Fibroblast of skin of left quadriceps (primary cell): ENCODE measurements at regions not wholly inside any gene's neighbourhood (a gene's known extent, or its start where the extent isn't known, plus 50 kb on each side); places are given as distances from the start of the nearest gene placed in this dataset.
"Not testable (repeated sequence)": the region's sequence is repeated elsewhere in the genome, so short reads cannot be mapped to it uniquely, and the experiment has no call there.

Experiments
- DNase-seq, 2 experiments: peaks; one replicate each; pipeline ENCODE4 v3.0.0-alpha.2; 2013; ENCODE audit warnings: low read depth in 2 of 2

DNA sequence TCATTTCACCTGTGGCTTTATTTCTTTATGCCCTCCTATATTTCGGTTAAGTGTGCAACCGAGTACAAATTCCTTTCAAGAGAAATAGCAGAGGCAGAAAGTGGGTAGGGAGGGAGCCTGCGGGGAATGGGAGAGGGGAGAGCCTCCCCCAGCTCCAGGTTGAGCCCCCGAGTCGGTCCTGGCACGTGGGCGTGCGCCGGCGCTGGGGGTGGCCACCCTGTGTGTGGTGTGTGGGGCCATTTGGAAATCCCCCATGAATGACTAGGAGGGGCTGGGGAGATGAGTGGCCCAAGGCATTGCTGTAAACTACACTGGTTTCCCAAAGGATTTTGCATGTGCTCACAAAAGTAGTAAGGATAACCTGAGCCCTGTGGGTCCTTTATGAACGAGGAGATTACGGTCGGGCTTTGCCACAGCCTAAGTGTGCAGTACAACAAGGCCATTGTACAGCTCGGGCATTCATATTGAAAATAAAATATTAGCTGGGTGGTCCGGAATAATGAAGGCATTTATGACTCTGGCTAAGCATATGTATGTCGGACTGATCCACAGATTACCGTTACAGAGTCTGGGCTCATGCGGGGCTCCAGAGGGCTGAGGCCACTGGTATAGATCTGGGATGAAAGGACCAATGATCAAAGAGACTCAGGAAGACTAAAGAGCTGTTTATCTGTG, 84.5 kb upstream of the RALGAPA2 start:
- no peak for DNase-seq

- DNase-seq: no peak
Measured at GRCh38 chr20:20795721-20796120, 83.3 kb upstream of the RALGAPA2 start.

DNA sequence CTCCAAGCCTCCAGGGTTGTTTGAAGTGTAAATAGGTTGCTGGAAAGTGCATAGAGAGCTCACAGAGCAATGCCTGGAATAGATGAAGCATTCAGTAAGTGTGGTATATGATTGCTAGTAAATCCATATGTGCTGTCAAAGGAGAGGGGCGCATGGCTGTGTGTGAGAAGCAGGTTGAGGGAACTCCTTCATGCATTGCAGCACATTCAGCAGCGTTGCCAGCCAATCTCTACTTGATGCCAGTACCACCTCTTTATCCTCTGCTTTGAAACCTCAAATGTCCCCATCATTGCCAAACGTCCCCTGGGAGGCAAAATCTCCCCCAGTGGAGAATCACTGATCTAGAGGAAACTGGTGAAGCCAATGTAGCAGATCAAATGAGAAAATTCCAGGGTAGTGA, 82.7 kb upstream of the RALGAPA2 start:
- DNase-seq: no peak

- no peak for DNase-seq
Measured at GRCh38 chr20:20793591-20793990, 81.1 kb upstream of the RALGAPA2 start.

GRCh38 chr20:20791664-20792568, 79.5 kb upstream of the RALGAPA2 start:
- no peak for DNase-seq

- no peak for DNase-seq
Measured at GRCh38 chr20:20788308-20788707, 75.9 kb upstream of the RALGAPA2 start.

DNA sequence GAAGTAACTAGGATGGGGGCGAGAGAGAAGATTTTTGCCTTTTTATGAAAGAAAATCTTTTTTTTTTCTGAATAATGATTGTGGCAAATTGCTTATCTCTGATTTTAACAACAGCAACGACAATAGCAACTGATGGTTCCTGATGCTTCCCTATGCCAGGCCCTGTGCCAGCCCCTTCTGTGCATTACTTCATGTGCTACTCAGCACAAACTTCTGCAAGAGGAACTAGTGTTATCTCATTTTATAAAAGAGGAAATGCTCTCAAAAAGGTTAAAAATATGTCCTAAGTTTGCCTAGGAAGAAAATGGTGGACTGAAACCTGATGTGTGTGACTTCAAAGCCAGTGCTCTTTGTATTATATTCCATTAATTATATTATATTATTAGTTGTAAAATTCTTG, 74.0 kb upstream of the RALGAPA2 start:
- no peak for DNase-seq

DNA sequence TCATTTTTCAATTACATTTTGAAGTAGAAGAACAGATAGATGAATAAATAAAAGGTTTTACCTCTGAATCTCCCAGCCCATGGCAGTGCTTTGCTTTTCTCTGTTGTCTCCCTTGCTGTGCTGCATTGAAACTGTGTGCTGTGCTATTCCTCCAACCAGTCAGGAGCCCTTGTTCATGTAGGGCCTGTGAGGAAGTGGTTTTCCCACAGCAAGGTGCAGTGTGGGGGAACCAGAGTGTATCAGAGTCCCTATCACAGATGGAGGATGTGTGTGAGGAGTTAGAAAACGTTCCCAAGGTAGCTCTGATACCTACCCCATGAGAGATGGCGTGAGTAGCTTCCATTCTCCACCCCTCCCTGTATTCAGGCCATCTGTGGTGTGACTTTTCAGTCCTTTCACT, 72.8 kb upstream of the RALGAPA2 start:
- no peak for DNase-seq

- DNase-seq: not testable (repeated sequence)
Measured at GRCh38 chr20:20784450-20784849, 72.0 kb upstream of the RALGAPA2 start.

GRCh38 chr20:20783450-20783849, 71.0 kb upstream of the RALGAPA2 start:
- DNase-seq: no peak

DNA sequence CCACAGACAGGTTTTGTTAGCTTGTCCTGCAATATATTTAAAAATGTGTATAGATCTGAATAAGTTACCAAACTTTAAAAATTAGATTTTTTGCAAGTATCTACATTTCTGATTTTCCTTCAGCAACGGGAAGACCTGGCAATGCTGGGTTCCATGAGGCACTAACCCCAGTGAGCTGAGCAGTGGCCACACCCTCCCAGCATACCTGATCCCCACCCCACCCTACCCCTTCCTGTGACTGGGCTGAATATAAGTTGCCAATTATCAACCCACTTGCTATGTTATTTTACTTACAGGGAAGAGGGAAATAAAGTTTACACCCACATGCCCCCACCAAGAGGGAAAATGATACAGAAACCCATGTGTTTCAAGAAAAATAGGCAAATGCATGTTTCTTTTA, 70.3 kb upstream of the RALGAPA2 start:
- no peak for DNase-seq

DNA sequence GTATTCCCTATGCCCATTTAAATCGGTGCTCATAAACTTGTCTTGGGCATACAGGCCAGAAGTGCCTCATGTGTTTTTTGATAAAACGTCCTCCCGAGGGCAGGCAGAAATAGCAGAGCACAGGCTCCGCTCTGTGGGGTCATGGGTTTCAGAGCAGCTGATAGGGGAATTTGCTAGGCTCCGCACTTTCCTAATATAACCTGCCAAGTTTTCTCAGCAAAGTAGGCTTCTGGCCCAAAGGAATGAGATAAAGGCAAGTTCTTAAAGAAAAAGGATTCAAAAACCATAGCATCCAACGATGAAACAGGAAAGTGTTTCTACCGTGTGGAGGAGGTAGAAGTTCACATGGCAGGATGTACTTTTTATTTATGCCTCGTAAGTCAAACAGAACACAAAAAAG, 69.8 kb upstream of the RALGAPA2 start:
- DNase-seq: no peak

DNA sequence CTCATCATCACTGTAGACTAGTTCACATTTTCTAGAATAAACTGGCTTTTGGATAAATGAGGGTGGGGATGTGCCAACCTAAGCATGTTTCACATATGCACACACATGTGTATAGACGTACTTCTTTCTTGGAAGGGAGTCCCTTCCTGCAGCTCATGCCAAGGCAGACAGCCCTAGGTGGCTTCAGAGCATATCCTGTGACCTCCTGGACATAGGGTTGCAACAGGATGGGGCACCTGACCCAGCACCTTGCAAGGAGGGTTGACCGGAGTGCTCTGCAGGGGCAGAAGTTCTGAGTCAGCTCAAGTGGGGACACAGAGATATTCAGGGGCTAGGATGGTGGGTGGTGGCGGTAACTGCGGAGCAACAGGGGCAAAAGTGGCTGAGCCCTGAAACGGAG, 68.6 kb upstream of the RALGAPA2 start:
- DNase-seq: no peak

DNA sequence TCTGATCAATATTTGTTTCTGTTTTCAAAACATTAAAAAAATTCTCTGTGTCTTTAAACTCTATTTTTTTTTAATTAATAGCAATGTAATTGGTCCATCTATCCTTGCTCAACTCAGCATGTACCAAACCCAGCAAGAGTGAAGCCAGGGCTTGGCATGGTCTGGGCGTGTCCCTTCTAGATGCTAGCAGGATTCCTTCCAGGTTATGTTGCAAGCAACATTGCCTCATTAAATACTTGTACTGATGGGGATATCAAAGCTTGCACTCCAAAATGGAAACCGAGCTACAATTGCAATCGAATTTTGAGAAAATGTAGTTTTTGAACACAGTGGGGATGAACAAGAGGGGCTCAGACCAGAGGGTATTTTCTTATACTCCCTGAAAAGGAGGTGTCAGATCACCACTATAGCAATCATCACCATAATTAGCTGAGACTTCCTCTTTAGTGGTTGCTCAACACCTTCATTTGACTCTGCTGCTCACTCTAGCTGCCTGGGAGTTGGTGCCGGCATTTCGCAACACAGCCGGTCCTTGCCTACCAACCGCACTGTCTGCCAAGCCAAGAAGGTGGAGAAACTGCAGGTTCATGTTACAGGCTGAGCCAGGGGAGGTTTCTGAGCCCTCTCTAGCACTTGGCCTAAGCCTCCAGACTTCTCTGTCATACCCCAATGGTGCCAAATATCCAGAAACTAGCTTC, 67.8 kb upstream of the RALGAPA2 start:
- no peak for DNase-seq

DNA sequence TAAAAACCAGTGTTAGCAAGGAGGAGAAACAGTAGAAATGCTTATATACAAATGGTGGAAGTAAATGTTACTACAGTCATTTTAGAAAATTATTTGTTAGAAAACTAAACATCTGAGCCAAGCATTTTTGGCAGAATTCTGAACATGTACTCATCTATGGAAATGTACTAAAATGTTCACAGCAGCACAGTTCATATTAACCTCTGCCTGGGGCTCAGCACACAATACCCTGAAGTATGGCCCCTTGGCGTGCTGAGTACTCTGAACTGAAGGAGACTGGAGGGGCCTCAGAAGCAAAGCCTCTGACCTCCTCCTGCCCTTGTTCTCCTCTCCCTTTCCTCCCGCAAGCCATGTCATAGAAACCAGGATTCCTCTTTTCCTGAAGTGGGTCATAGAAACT, 66.2 kb upstream of the RALGAPA2 start:
- DNase-seq: no peak

DNA sequence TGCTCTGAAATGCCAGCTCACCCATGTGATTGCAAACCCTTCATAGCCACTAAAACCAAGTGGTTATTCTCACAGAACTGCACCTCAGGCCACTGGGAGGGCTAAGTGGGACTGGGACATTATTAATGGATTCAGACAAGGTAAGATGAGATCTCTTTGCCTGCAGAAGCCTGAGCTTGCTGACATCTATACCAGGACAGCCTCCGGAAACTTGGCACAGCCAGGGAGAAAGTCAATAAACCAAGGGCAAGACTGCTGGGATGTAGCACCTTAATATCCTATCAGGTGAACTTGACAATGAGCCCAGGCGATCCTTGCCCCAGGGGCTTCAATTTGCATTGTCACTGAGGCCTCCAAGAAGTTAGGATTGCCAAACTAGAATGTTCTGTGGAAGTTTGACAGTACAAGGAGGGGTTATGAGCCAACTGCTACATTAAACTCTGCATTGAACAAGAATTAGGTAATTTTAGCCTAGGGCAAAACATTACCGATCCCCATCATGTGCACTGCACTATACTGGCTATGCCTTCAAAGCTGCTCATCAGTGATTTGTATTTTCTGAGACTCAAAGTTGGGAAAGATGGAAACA, 60.1 kb upstream of the RALGAPA2 start:
- DNase-seq: no peak

DNA sequence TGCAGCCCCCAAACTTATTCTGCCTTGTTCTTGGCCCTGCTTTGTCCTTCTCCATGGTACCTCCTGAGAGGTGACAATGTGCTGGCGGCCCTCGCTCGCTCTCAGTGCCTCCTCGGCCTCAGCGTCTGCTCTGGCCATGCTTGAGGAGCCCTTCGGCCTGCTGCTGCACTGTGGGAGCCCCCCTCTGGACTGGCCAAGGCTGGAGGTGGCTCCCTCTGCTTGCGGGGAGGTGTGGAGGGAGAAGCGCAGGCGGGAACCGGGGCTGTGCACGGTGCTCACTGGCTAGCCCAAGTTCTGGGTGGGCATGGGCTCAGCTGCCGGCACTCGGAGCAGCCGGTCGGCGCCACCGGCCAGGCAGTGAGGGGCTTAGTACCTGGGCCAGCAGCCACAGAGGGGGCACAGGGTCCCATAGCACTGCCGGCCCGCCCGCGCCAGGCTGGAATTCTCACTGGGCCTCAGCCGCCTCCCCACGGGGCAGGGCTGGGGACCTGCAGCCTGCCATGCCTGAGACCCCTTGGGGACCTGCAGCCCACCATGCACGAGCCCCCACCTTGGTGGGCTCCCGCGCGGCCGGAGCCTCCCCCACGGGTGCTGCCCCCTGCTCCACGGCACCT, 55.9 kb upstream of the RALGAPA2 start:
- no peak for DNase-seq

- DNase-seq: no peak
Measured at GRCh38 chr20:20765696-20766365, 53.4 kb upstream of the RALGAPA2 start.

DNA sequence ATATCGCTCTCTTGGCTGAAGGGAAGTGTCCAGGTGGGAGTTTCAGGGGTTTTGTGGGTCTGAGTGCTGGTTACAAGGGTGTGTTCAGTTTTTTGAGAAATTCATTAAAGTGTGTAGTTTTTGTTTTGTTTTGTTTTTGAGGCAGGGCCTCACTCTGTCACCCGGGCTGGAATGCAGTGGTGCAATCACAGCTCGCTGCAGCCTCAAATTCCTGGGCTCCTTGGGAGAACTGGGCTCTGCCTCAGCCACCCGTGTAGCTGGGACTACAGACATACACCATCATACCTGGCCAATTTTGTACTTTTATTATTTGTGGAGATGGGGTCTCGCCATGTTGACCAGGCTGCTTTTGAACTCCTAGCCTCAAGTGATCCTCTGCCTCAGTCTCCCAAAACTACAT, 51.2 kb upstream of the RALGAPA2 start:
- DNase-seq: no peak
